Body of pancreas (tissue), 4 donors: ENCODE measurements at regions not wholly inside any gene's neighbourhood (a gene's known extent, or its start where the extent isn't known, plus 50 kb on each side); places are given as distances from the start of the nearest gene placed in this dataset.

Experiments used
- CTCF ChIP-seq, 7 experiments: fragments of 450-650 bp in 4 of 7; fragments of 200-600 bp in 3 of 7; sonication (generic) in 3 of 7; IDR thresholded peaks; one replicate each; pipeline ENCODE4 v1.5.1; 2016 to 2019; ENCODE audit warnings: antibody characterized with exemption in 7 of 7
- POLR2A ChIP-seq, 3 donors: fragments of 450-650 bp; IDR thresholded peaks; one replicate each; pipeline ENCODE4 v1.6.1; 2016; ENCODE audit warnings: antibody characterized with exemption in 3 of 3, mild to moderate bottlenecking in 2 of 3

- TF ChIP-seq CTCF (IDR thresholded peaks at IDR 0.05) (no peak), POLR2A (IDR thresholded peaks at IDR 0.05) (no peak)
These were observed 101.8 kb upstream of the DYRK2 start for GRCh38 chr12:67546746-67547145.
